Endothelial cell of umbilical vein (primary cell): ENCODE measurements at regions not wholly inside any gene's neighbourhood (a gene's known extent, or its start where the extent isn't known, plus 50 kb on each side); places are given as distances from the start of the nearest gene placed in this dataset.

Experiments used
- MAX ChIP-seq: IDR thresholded peaks from 2 replicates; pipeline ENCODE4 v1.6.1; 2011; ENCODE audit not compliant: insufficient read depth, insufficient read length
- POLR2AphosphoS5 ChIP-seq: IDR thresholded peaks from 2 replicates; pipeline ENCODE4 v1.6.1; 2012; ENCODE audit warnings: low read depth, mild to moderate bottlenecking, control low read depth, low read length, moderate library complexity; ENCODE audit not compliant: insufficient read depth

GRCh38 chr3:26766031-26766430 lies 143.5 kb downstream of the LRRC3B start:
- TF ChIP-seq POLR2AphosphoS5 (no peak), MAX (no peak)
